Spinal cord (tissue), 9 donors: ENCODE measurements at regions not wholly inside any gene's neighbourhood (a gene's known extent, or its start where the extent isn't known, plus 50 kb on each side); places are given as distances from the start of the nearest gene placed in this dataset.

Experiments
- DNase-seq, 6 donors: peaks; one replicate each; pipeline versions ENCODE4 v3.0.0 to v3.0.0-alpha.2; 2013 to 2015; ENCODE audit warnings: low spot score in 6 of 6, low read depth in 4 of 6
- H3K27ac ChIP-seq: one replicate; pipeline ENCODE4 v1.5.1; 2013; ENCODE audit warnings: low read depth, low read length, control low read depth
- H3K27me3 ChIP-seq: one replicate; pipeline ENCODE4 v1.6.1; 2013; ENCODE audit warnings: low read length; ENCODE audit not compliant: control insufficient read depth, insufficient read depth
- H3K36me3 ChIP-seq: one replicate; pipeline ENCODE4 v1.6.1; 2013; ENCODE audit warnings: low read length; ENCODE audit not compliant: control insufficient read depth, insufficient read depth
- H3K4me1 ChIP-seq: one replicate; pipeline ENCODE4 v1.6.1; 2013; ENCODE audit warnings: low read length; ENCODE audit not compliant: control insufficient read depth, insufficient read depth
- H3K4me3 ChIP-seq: one replicate; pipeline ENCODE4 v1.5.1; 2013; ENCODE audit warnings: low read depth, low read length, control low read depth
- H3K9me3 ChIP-seq: one replicate; pipeline ENCODE4 v1.6.1; 2013; ENCODE audit warnings: low read length; ENCODE audit not compliant: control insufficient read depth, insufficient read depth
- WGBS: methylation state at CpG from one replicate; pipeline ENCODE4 v1.1.5; 2013; ENCODE audit warnings: missing lambda C conversion rate; ENCODE audit not compliant: insufficient coverage; 5-methylcytosine and 5-hydroxymethylcytosine counted together
- donor health status: healthy.

DNA sequence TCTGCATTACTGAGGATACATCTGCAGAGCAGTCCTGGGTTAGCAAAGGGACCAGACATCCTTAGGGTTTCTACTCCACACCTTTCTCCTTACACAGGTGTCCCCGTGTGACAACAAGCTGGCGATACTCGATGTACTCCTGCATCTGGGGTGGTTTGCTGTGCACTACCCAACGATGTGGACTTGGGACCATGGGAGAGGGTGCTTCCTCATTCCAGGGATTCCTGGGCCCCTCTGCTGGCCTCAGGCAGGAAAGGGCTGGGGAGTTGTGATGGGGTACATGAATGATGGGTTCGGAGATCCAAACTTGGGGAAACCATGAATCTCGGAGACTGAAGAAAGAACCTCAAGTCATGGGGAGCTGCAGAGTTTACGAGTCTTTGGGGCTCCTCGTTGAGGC, 179.6 kb upstream of the GALNT17 start:
- Histone ChIP-seq H3K27ac (no peak overlapping the region), H3K4me1 (no peaks in the 10 kb centered on the region), H3K4me3 (no peak overlapping the region), H3K27me3 (no peaks in the 10 kb centered on the region), H3K36me3 (no peaks in the 10 kb centered on the region), H3K9me3 (no peaks in the 10 kb centered on the region)
- DNase-seq, result no peak
- WGBS, result 96% methylated on average over 5 of the region's 8 CpGs

DNA sequence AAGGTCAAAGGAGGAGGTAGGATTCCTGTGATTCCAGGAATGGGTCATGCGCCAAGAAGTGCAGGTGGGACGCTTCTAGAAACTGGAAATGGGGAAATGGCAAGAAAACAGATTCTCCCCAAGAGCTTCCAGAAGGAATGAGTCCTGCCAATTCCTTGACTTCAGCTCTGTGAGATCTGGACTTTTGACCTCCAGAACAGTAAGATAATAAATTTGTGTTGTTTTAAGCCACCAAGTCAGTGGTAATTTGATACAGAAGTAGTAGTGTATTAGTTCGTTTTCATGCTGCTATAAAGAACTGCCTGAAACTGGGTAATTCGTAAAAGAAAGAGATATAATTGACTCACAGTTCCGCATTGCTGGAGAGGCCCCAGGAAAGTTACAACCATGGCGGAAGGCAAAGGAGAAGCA, 178.6 kb upstream of the GALNT17 start:
- WGBS, result 55% methylated on average over 4 of the region's 6 CpGs
- no peak overlapping the region for H3K4me3 ChIP-seq
- H3K9me3 ChIP-seq, result no peaks in the 10 kb centered on the region
- H3K36me3 ChIP-seq, result no peaks in the 10 kb centered on the region
- DNase-seq, result peak in 2 of 6 donors; percentile 2 to 30
- H3K4me1 ChIP-seq, result no peaks in the 10 kb centered on the region
- no peaks in the 10 kb centered on the region for H3K27me3 ChIP-seq
- no peak overlapping the region for H3K27ac ChIP-seq

DNA sequence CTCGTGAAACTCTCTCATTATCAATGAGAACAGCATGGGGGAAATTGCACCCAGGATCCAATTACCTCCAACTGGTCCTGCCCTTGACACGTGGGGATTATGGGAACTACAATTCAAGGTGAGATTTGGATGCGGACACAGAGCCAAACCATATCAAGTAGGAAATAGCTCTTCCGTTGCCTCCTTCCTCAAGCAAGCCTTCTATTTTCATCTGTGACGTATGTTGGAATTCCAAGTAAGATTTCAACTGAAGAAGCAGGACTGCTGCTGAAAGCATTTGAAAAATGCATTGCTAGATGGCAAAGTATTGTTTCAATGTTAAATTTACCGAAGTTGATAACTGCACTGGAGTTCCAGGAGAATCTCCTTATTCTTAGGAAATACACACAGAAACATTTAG, 178.1 kb upstream of the GALNT17 start:
- Histone ChIP-seq H3K27ac (no peak overlapping the region), H3K4me3 (no peak overlapping the region), H3K9me3 (no peaks in the 10 kb centered on the region), H3K4me1 (no peaks in the 10 kb centered on the region), H3K36me3 (no peaks in the 10 kb centered on the region), H3K27me3 (no peaks in the 10 kb centered on the region)
- WGBS, result 57% methylated on average over 2 of the region's 6 CpGs
- peak in 3 of 6 donors; percentile 2 to 60 (median 7) for DNase-seq

DNA sequence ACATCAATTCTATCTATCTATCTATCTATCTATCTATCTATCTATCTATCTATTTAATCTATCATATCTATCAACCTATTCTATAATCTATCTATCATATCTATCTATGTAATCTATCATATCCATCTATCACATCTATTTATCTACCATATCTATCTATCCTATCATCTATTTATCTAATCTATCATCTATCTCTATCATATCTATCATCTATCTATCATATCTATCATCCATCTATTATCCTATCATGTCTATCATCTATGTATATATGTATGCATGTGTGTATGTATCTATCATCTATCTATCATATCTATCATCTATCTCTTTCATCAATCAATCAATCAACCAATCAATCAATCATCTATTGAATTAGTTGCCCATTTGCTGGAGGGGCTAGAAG, 159.3 kb upstream of the GALNT17 start:
- no peak overlapping the region for H3K27ac ChIP-seq
- H3K4me1 ChIP-seq, result no peaks in the 10 kb centered on the region
- DNase-seq, result no peak
- H3K9me3 ChIP-seq, result no peaks in the 10 kb centered on the region
- no peak overlapping the region for H3K4me3 ChIP-seq
- no peaks in the 10 kb centered on the region for H3K27me3 ChIP-seq
- no peaks in the 10 kb centered on the region for H3K36me3 ChIP-seq

DNA sequence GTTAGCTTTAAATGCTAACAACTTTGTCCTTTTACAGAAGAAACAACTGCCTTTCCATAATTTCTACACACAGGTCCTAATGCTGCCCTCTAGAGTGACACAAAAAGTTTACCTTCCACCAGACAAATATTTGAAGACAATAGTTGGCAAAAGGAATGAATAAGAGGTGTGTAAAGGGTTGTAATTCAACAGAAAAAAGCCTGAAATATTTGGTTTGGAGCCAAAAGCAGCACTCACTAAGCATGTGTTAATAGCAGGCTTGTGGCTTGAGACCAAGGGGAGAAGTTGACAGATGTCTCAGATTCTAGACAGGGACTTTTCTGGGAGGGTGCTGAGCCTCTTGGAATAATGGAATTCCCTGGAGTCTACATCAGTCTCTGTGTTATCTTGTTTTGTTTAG, 156.2 kb upstream of the GALNT17 start:
- Histone ChIP-seq H3K27ac (no peak overlapping the region), H3K4me1 (peaks cover 5% of the 10 kb centered on the region), H3K9me3 (no peaks in the 10 kb centered on the region), H3K36me3 (no peaks in the 10 kb centered on the region), H3K4me3 (no peak overlapping the region), H3K27me3 (no peaks in the 10 kb centered on the region)
- no peak for DNase-seq

DNA sequence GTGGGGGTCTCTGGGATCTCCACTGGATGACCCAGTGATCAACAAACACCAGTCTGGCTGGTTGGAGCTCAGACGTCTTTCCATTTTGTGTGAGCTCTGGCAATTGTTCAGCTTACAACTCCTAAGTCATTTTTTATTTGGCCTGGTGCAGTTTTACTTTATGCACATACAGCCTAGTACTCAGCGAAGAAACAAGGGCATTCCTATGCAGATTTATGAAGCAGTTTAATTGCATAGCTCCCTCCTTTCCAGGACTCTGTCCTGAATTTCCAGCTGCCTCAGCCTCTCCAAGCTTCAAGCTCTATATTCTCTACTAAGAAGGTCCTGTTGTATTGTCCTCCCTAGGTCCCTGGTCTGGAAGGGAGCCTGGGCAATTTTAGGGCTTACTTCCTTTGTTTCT, 145.6 kb upstream of the GALNT17 start:
- Histone ChIP-seq H3K4me1 (no peaks in the 10 kb centered on the region), H3K27ac (no peak overlapping the region), H3K9me3 (no peaks in the 10 kb centered on the region), H3K36me3 (no peaks in the 10 kb centered on the region), H3K4me3 (no peak overlapping the region), H3K27me3 (no peaks in the 10 kb centered on the region)
- DNase-seq, result no peak
- WGBS, result 76% methylated on average over 2 of the region's 2 CpGs

DNA sequence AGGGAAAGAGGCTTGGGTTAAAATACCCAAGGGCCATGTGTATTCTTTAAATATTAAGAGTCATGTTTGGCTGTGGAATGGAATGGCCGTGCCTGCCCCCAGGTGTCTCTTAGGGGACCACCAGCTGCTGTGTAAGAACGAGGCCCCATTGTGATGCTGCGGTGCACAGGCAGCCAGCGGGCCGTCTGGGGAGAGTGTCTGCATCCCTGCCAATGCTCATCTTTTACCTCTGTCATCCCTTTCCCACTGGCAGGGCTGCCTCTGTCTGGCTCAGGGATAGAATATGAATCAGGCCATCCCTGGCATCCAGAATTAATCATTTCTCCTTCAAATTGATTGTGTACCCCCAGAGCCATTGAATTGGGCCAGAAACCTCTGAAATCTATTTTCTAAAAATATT, 137.8 kb upstream of the GALNT17 start:
- Histone ChIP-seq H3K9me3 (no peaks in the 10 kb centered on the region), H3K4me3 (no peak overlapping the region), H3K36me3 (no peaks in the 10 kb centered on the region), H3K4me1 (no peaks in the 10 kb centered on the region), H3K27ac (no peak overlapping the region), H3K27me3 (no peaks in the 10 kb centered on the region)
- WGBS, result 6% methylated on average over 2 of the region's 5 CpGs
- peak in 2 of 6 donors; percentile 12 to 66 for DNase-seq

DNA sequence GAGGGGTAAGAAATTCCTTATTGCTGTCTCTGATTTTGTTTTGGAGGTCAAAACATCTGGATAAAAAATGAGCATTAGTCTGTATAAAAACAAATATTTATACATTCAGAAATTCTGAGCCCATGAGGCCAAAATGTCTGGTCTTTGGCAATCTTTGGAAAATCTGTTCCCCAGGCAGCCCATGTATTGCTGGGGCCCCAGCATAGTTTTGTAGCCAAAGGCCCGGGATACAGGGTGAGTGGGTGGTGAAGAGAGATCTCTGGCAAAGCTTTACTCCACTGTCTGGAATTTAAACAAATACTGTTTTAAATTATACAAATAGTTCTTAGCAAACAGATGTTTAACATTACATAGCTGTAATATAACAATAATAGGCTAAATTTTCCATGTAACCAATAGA, 134.7 kb upstream of the GALNT17 start:
- Histone ChIP-seq H3K4me1 (no peaks in the 10 kb centered on the region), H3K36me3 (no peaks in the 10 kb centered on the region), H3K27ac (no peak overlapping the region), H3K4me3 (no peak overlapping the region), H3K27me3 (no peaks in the 10 kb centered on the region), H3K9me3 (no peaks in the 10 kb centered on the region)
- no peak for DNase-seq
- no CpG with 5 or more reads among the region's 1 CpG for WGBS

DNA sequence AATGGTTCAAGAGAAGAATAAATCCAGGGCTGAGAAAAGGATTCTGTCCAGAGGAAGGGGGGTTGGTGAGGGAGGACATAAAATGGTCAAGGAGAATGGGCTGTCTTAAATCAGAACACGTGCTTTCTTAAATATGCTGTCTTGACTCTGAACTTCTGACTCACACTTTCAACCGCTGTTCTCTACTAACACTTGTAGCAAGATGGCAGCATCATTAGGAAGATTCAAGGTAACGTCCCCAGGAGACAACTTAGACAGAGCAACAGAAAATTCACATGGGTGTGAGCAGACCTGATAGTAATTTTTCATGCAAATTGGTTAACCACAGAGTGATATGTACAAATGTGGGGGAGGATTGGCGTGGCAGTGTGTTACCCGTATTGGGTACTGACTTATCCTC, 126.8 kb upstream of the GALNT17 start:
- no peaks in the 10 kb centered on the region for H3K27me3 ChIP-seq
- no peak overlapping the region for H3K4me3 ChIP-seq
- H3K9me3 ChIP-seq, result no peaks in the 10 kb centered on the region
- WGBS, result 0% methylated on average over 1 of the region's 5 CpGs
- H3K36me3 ChIP-seq, result no peaks in the 10 kb centered on the region
- no peak for DNase-seq
- no peaks in the 10 kb centered on the region for H3K4me1 ChIP-seq
- H3K27ac ChIP-seq, result no peak overlapping the region

DNA sequence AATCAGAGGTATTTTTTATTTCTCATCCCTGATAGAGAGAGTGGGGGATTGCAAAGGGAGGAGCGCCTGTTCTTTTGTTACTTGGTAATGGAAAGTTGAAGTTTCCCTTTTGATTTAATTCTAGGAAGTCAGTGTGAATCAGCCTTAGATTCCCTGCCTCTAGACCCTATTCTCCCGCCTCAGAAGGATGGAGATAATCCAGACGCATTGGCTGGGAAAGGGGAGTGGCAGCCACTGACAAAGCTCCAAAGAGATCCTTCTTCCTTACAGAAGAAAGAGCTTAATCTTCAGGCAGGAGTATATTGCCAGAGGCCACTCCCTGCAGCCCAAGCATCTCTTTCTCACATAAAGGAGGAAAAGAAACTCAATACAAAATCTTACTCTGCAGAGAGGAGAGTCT, 122.3 kb upstream of the GALNT17 start:
- no CpG with 5 or more reads among the region's 3 CpGs for WGBS
- Histone ChIP-seq H3K27me3 (no peaks in the 10 kb centered on the region), H3K36me3 (no peaks in the 10 kb centered on the region), H3K9me3 (no peaks in the 10 kb centered on the region), H3K4me1 (no peaks in the 10 kb centered on the region), H3K27ac (no peak overlapping the region), H3K4me3 (no peak overlapping the region)
- no peak for DNase-seq
